Panc1 (cell line): ENCODE measurements at regions not wholly inside any gene's neighbourhood (a gene's known extent, or its start where the extent isn't known, plus 50 kb on each side); places are given as distances from the start of the nearest gene placed in this dataset.

ENCODE experiments used
- ATAC-seq: fragments of 200-7000 bp; cut with Tn5 transposase; 2 replicates; pipeline ENCODE4 v1.9.1; 2020; ENCODE audit warnings: mild to moderate bottlenecking, moderate library complexity
- BruUV-seq: library from RNA; stranded (reverse); fragments of 400-500 nt; replicated peaks from 2 replicates; lab custom pipeline; 2021; lab: Mats Ljungman, UMichigan
- CTCF ChIA-PET: fragments of 300-600 bp; sonication (Branson Sonifier 250); formaldehyde crosslinking; loops from one replicate; lab custom pipeline; 2022; ENCODE audit warnings: antibody characterized with exemption; lab: Charles Lee
- POLR2A ChIA-PET: fragments of 300-600 bp; sonication (Branson Sonifier 250); formaldehyde crosslinking; loops from one replicate; lab custom pipeline; 2022; ENCODE audit warnings: antibody characterized with exemption; lab: Charles Lee
- DNase-seq: peaks from one replicate; pipeline ENCODE4 v3.0.0-alpha.2; 2010; ENCODE audit warnings: low read depth, low spot score
- H3K27ac ChIP-seq: 2 replicates; pipeline ENCODE4 v1.5.1; 2011; ENCODE audit warnings: mild to moderate bottlenecking, low read length, inconsistent platforms
- H3K27me3 ChIP-seq: fragments of 200-500 bp; sonication (Bioruptor generic); 2 replicates; pipeline ENCODE4 v1.6.0; 2014; ENCODE audit warnings: low read length, inconsistent platforms; ENCODE audit not compliant: control insufficient read depth, insufficient read depth
- H3K36me3 ChIP-seq: fragments of 200-500 bp; sonication (Bioruptor generic); 2 replicates; pipeline ENCODE4 v1.5.1; 2014; ENCODE audit warnings: inconsistent platforms, mild to moderate bottlenecking, low read length, moderate library complexity; ENCODE audit not compliant: control insufficient read depth, insufficient read depth
- H3K4me1 ChIP-seq: 2 replicates; pipeline ENCODE4 v1.5.1; 2011; ENCODE audit warnings: inconsistent platforms, mild to moderate bottlenecking, low read length, moderate library complexity; ENCODE audit not compliant: control insufficient read depth, insufficient read depth
- H3K4me3 ChIP-seq, 2 experiments: 2 replicates each; pipeline ENCODE4 v1.5.1; 2011 to 2012; ENCODE audit warnings: low read depth in 2 of 2, low read length in 2 of 2, mild to moderate bottlenecking in 2 of 2, inconsistent platforms in 1 of 2, moderate library complexity in 1 of 2
- H3K9me3 ChIP-seq: fragments of 200-500 bp; sonication (Bioruptor generic); 2 replicates; pipeline ENCODE4 v1.5.1; 2014; ENCODE audit warnings: low read depth, mild to moderate bottlenecking, inconsistent platforms, low read length, moderate library complexity; ENCODE audit not compliant: control insufficient read depth, insufficient read depth
- POLR2AphosphoS5 ChIP-seq: IDR thresholded peaks from 2 replicates; pipeline ENCODE4 v1.6.1; 2012; ENCODE audit warnings: mild to moderate bottlenecking, low read depth, low read length, moderate library complexity
- SIN3A ChIP-seq: IDR thresholded peaks from 2 replicates; pipeline ENCODE4 v1.6.1; 2012; ENCODE audit warnings: low read depth, mild to moderate bottlenecking, low read length, moderate library complexity, borderline replicate concordance; ENCODE audit not compliant: insufficient read depth
- TCF7L2 ChIP-seq: IDR thresholded peaks from 2 replicates; pipeline ENCODE4 v1.6.1; 2011; ENCODE audit warnings: mild to moderate bottlenecking, low read depth, low read length, inconsistent platforms
- in situ Hi-C: cut with HindIII; loops from 2 replicates; pipeline ENCODE4 v1.10.0; 2016; ENCODE audit warnings: low sequenced_read_pairs, low pct_unique_long_range_greater_than_20kb
- intact Hi-C: fragments of 100-400 bp; cut with micrococcal nuclease; formaldehyde crosslinking; loops from one replicate; pipeline ENCODE4 v1.10.0; 2022; ENCODE audit not compliant: unreplicated experiment
- TF ChIP-seq, protein P1 (sequence below): fragments of 450-650 bp; IDR thresholded peaks from 2 replicates; pipeline ENCODE4 v1.5.1; 2017; ENCODE audit warnings: mild to moderate bottlenecking
- TF ChIP-seq, protein P2 (sequence below), 2 experiments: IDR thresholded peaks; 2 replicates each; pipeline ENCODE4 v1.6.1; 2011 to 2012; ENCODE audit warnings: low read depth in 2 of 2, control low read depth in 1 of 2, low read length in 1 of 2, mild to moderate bottlenecking in 1 of 2, moderate library complexity in 1 of 2; ENCODE audit not compliant: insufficient read depth in 1 of 2

DNA sequence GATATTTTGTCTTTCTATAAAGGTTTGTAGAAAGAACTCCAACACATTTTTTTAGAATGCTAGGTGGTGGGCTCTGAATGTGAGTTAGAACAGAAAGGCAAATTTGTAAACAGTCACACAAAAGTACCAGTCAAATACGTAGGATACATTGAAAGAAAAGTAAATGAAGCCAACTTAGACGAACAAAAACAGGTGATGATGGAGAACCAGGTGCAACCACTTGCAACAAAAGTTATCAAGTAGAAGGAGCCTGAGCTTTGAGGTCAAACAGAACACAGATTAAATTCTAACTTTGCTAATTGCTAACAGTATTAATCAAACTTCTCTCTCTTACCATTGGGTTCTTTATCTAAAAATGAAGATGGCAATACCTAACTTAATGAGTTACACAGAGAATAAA is 62.7 kb upstream of the DAPP1 start:
- BruUV-seq, result no TSS peak
- Histone ChIP-seq H3K9me3 (no peaks in the 10 kb centered on the region), H3K27ac (no peak overlapping the region), H3K4me1 (no peaks in the 10 kb centered on the region), H3K27me3 (no peaks in the 10 kb centered on the region), H3K36me3 (no peaks in the 10 kb centered on the region), H3K4me3 (no peak overlapping the region)
- CTCF ChIA-PET, result no interaction called here
- ATAC-seq (no peak), DNase-seq (no peak)
- intact Hi-C loops (no loop called here), in situ Hi-C loops (no loop called here)
- TF ChIP-seq, protein P1, sequence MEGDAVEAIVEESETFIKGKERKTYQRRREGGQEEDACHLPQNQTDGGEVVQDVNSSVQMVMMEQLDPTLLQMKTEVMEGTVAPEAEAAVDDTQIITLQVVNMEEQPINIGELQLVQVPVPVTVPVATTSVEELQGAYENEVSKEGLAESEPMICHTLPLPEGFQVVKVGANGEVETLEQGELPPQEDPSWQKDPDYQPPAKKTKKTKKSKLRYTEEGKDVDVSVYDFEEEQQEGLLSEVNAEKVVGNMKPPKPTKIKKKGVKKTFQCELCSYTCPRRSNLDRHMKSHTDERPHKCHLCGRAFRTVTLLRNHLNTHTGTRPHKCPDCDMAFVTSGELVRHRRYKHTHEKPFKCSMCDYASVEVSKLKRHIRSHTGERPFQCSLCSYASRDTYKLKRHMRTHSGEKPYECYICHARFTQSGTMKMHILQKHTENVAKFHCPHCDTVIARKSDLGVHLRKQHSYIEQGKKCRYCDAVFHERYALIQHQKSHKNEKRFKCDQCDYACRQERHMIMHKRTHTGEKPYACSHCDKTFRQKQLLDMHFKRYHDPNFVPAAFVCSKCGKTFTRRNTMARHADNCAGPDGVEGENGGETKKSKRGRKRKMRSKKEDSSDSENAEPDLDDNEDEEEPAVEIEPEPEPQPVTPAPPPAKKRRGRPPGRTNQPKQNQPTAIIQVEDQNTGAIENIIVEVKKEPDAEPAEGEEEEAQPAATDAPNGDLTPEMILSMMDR, result no peak
- no peak for TF ChIP-seq SIN3A
- TF ChIP-seq, protein P2, sequence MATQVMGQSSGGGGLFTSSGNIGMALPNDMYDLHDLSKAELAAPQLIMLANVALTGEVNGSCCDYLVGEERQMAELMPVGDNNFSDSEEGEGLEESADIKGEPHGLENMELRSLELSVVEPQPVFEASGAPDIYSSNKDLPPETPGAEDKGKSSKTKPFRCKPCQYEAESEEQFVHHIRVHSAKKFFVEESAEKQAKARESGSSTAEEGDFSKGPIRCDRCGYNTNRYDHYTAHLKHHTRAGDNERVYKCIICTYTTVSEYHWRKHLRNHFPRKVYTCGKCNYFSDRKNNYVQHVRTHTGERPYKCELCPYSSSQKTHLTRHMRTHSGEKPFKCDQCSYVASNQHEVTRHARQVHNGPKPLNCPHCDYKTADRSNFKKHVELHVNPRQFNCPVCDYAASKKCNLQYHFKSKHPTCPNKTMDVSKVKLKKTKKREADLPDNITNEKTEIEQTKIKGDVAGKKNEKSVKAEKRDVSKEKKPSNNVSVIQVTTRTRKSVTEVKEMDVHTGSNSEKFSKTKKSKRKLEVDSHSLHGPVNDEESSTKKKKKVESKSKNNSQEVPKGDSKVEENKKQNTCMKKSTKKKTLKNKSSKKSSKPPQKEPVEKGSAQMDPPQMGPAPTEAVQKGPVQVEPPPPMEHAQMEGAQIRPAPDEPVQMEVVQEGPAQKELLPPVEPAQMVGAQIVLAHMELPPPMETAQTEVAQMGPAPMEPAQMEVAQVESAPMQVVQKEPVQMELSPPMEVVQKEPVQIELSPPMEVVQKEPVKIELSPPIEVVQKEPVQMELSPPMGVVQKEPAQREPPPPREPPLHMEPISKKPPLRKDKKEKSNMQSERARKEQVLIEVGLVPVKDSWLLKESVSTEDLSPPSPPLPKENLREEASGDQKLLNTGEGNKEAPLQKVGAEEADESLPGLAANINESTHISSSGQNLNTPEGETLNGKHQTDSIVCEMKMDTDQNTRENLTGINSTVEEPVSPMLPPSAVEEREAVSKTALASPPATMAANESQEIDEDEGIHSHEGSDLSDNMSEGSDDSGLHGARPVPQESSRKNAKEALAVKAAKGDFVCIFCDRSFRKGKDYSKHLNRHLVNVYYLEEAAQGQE (IDR thresholded peaks at IDR 0.05; ENCODE audit: insufficient read depth in 1 of 2, low read depth in 2 of 2, low read length in 1 of 2), result no peak
- POLR2A ChIA-PET, result no interaction called here

DNA sequence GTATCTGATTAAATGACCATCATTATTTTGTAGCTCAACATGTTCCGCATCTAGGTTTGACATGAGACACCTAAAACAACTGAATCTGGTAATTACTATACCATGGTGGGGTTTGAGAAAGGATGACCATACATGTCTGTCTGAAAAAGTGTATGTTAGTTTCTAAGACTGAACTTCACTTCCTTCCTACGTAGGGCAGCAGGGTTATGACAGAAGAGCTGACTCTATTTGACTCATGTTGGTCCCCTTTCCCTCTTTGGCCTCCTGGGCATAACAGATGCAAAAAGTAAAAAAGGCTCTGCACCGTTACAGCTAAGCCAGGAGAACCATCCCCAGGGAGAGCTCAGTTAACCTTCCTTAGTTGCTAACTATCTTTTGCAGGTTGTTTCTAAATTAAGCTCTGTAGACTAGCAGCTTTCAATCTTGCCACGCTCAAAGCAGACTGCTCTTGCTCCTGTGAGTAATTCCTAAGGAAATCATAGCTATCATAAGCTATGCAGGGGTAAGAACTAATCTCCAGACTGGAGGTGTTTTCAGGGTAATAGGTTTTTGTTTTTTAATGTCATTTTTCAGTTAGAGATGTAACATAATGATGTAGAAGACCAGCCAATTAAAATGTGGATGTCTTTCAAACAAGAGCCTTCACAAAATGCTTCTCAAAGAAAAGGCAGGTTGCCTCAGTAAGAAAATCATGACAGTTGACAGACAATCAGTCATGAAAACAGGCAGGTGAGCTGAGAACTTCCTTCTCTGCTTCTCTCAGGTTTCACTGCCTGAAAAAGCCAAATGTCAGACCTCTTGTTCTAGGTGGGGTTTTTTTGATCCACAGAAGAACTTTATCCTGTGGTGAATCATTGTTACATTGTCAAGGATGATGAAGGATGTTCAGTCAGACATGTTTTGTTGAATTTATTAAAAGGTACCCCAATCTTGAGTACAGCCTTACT is 66.9 kb upstream of the DAPP1 start:
- Histone ChIP-seq H3K27ac (no peak overlapping the region), H3K27me3 (no peaks in the 10 kb centered on the region), H3K9me3 (no peaks in the 10 kb centered on the region), H3K4me3 (no peak overlapping the region), H3K4me1 (no peaks in the 10 kb centered on the region), H3K36me3 (no peaks in the 10 kb centered on the region)
- POLR2A ChIA-PET, result no interaction called here
- no peak for ATAC-seq
- intact Hi-C loops, result no loop called here
- DNase-seq, result no peak
- TF ChIP-seq, protein P2 (IDR thresholded peaks at IDR 0.05; ENCODE audit: insufficient read depth in 1 of 2, low read depth in 2 of 2, low read length in 1 of 2), result no peak
- no peak for TF ChIP-seq SIN3A
- TF ChIP-seq POLR2AphosphoS5, result no peak
- TF ChIP-seq, protein P1, result no peak
- TF ChIP-seq TCF7L2, result no peak
- BruUV-seq, result no TSS peak
- CTCF ChIA-PET, result no interaction called here
- in situ Hi-C loops, result no loop called here
